Heart right ventricle (tissue), 16 donors: ENCODE measurements at regions not wholly inside any gene's neighbourhood (a gene's known extent, or its start where the extent isn't known, plus 50 kb on each side); places are given as distances from the start of the nearest gene placed in this dataset.

Experiments
- ATAC-seq, 8 donors: fragments of 200-7000 bp; cut with Tn5 transposase; one replicate each; pipeline ENCODE4 v1.9.1; 2020; ENCODE audit warnings: mild to moderate bottlenecking in 8 of 8, moderate library complexity in 8 of 8, moderate number of reproducible peaks in 1 of 8
- DNase-seq, 2 donors: peaks; one replicate each; pipeline ENCODE4 v3.0.0-alpha.2; 2020
- H3K27ac ChIP-seq, 10 donors: fragments of 200-600 bp; sonication (generic) in 2 of 10; one replicate each; pipeline versions ENCODE4 v1.5.0 to v1.8.0; 2020 to 2022; ENCODE audit warnings: mild to moderate bottlenecking in 3 of 10
- H3K27me3 ChIP-seq, 7 donors: fragments of 200-600 bp; one replicate each; pipeline ENCODE4 v1.8.0; 2021 to 2022; ENCODE audit warnings: mild to moderate bottlenecking in 2 of 7
- H3K36me3 ChIP-seq, 9 donors: fragments of 200-600 bp; sonication (generic) in 1 of 9; one replicate each; pipeline versions ENCODE4 v1.5.0 to v1.8.0; 2020 to 2022; ENCODE audit warnings: mild to moderate bottlenecking in 2 of 9
- H3K4me1 ChIP-seq, 9 donors: fragments of 200-600 bp; sonication (generic) in 1 of 9; one replicate each; pipeline versions ENCODE4 v1.5.0 to v1.8.0; 2020 to 2022; ENCODE audit warnings: mild to moderate bottlenecking in 4 of 9
- H3K4me3 ChIP-seq, 10 donors: fragments of 200-600 bp; sonication (generic) in 2 of 10; one replicate each; pipeline versions ENCODE4 v1.5.0 to v1.8.0; 2020 to 2022; ENCODE audit warnings: mild to moderate bottlenecking in 7 of 10, moderate library complexity in 2 of 10
- H3K9me3 ChIP-seq, 11 donors: fragments of 200-600 bp in 10 of 11; sonication (generic) in 2 of 11; one replicate each; pipeline versions ENCODE4 v1.5.0 to v1.8.0; 2013 to 2022; ENCODE audit warnings: mild to moderate bottlenecking in 2 of 11, control low read depth in 1 of 11, moderate library complexity in 1 of 11
- WGBS, 2 donors: extraction: QIAGEN DNeasy Blood & Tissue Kit; methylation state at CpG; one replicate each; pipeline ENCODE4 v1.1.7; 2013; ENCODE audit warnings: inconsistent platforms in 1 of 2; 5-methylcytosine and 5-hydroxymethylcytosine counted together
- intact Hi-C, 10 donors: fragments of 100-400 bp; cut with DNase I; formaldehyde crosslinking; loops; one replicate each; pipeline versions ENCODE4 v1.11.1 to v1.14.2; 2022
- TF ChIP-seq, protein P1 (sequence below), 9 donors: fragments of 200-600 bp; sonication (generic) in 2 of 9; IDR thresholded peaks; one replicate each; pipeline versions ENCODE4 v1.5.0 to v1.8.0; 2021 to 2022; ENCODE audit warnings: antibody characterized with exemption in 9 of 9, mild to moderate bottlenecking in 5 of 9, moderate library complexity in 1 of 9
- donor health status: Arrhythmogenic right ventricular cardiomyopathy.
- donor health status: ischemic (EF 13 %, LVEDD 7.1; RV severe dilation, severe dysfunction).
- donor health status: healthy with polysubstance abuse.
- donor health status: DM: no; HTN: yes; CAD: no.
- donor health status: DM: no; HTN: no; CAD: no.
- donor health status: ischemic (EF 25% LVEDD 6.9; RV normal size, moderate dysfunction).
- donor health status: ischemic (EF 25% LVEDD 5.7; RV mildly dilated, moderate dysfunction).
- donor health status: healthy.
- donor health status: DM: yes; HTN: yes; CAD: no.
- donor health status: Ischemic cardiomyopathy.
- donor health status: ischemic (EF 35%, LVEDD 5.7; RV mildly dilated, moderate dysfunction).
- donor health status: nonischemic (EF 11% LVEDD 7.7; RV severe dilation, severe dysfunction).
- donor health status: DM: yes; HTN: yes; CAD: no.
- donor health status: PGD.
- donor health status: ischemic (EF 29% LVEDD 5.4; RV normal size, mild dysfunction).
- donor health status: nonischemic (EF 23%, LVEDD 6.1; RV moderate dilation, normal function).

DNA sequence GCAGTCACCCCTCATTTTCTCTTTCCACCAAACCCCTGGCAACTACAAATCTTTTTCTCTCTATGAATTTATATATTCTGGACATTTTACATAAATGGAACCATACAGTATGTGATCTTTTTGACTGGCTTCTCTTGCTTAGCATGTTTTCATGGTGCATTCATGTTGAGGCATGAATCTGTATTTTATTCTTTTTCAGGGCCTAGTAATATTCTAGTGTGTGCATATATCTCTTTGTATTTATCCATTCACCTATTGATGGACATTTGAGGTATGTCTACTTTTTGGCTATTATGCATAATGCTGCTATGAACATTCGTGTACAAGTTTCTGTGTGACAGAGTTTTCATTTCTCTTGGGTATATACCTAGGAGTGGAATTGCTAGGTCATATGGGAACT is 78.2 kb downstream of the HACD1 start:
- DNase-seq (no peak), ATAC-seq (no peak)
- intact Hi-C loops, result no loop called here
- no peak overlapping the region for H3K4me3 ChIP-seq
- H3K9me3 ChIP-seq, result peaks cover 0 to 9% (median 0%) of the 10 kb centered on the region in 11 donors
- 92 to 97% methylated on average over 1 of the region's 1 CpG for WGBS, 2 donors
- no peaks in the 10 kb centered on the region for H3K36me3 ChIP-seq
- TF ChIP-seq, protein P1, sequence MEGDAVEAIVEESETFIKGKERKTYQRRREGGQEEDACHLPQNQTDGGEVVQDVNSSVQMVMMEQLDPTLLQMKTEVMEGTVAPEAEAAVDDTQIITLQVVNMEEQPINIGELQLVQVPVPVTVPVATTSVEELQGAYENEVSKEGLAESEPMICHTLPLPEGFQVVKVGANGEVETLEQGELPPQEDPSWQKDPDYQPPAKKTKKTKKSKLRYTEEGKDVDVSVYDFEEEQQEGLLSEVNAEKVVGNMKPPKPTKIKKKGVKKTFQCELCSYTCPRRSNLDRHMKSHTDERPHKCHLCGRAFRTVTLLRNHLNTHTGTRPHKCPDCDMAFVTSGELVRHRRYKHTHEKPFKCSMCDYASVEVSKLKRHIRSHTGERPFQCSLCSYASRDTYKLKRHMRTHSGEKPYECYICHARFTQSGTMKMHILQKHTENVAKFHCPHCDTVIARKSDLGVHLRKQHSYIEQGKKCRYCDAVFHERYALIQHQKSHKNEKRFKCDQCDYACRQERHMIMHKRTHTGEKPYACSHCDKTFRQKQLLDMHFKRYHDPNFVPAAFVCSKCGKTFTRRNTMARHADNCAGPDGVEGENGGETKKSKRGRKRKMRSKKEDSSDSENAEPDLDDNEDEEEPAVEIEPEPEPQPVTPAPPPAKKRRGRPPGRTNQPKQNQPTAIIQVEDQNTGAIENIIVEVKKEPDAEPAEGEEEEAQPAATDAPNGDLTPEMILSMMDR (IDR thresholded peaks at IDR 0.05), result no peak
- H3K27ac ChIP-seq, result no peak overlapping the region
- H3K27me3 ChIP-seq, result no peaks in the 10 kb centered on the region
- H3K4me1 ChIP-seq, result no peaks in the 10 kb centered on the region

DNA sequence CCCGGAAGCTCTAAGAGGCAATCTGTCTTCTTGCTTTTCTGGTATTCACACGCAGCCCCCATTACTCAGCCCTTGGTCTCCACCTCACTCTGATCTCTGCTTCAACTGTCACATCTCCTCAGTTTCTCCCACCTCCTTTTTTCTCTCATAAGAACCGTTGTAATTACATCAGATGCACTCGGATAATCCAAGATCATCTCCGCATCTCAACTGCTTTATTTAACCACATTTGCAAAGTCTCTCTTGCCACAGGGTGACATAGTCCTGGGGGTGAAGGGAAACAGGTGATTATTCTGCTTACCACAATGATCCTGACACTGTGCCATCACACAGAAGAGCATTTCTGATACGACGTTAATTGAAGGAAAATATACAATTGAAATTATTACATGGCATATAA is 79.9 kb downstream of the HACD1 start:
- no peaks in the 10 kb centered on the region for H3K27me3 ChIP-seq
- ATAC-seq (no peak), DNase-seq (no peak)
- H3K4me3 ChIP-seq, result no peak overlapping the region
- H3K9me3 ChIP-seq, result peaks cover 0 to 9% (median 0%) of the 10 kb centered on the region in 11 donors
- H3K36me3 ChIP-seq, result no peaks in the 10 kb centered on the region
- 88 to 90% methylated on average over 7 of the region's 7 CpGs for WGBS, 2 donors
- TF ChIP-seq, protein P1 (IDR thresholded peaks at IDR 0.05), result no peak
- H3K27ac ChIP-seq, result no peak overlapping the region
- intact Hi-C loops, result no loop called here
- no peaks in the 10 kb centered on the region for H3K4me1 ChIP-seq

DNA sequence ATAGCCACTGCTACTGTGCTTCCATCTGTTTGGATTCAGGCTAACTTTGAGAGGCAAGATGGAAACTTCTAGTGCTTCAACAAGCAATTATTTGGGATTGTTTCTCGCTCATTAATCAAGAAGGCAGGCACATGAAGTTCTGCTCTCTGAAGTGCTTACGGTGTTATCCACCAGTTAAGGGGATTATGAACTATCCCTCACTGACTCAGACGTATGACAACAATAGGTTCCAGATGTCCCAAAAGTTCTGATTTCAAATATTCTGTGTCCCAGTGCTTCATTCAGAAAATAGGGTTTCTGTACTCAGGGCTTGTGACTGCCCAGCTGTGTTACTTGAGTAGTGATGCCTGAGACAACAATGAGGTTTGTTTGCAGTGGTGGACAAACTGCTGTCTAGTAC is 81.0 kb downstream of the HACD1 start:
- 79 to 82% methylated on average over 3 of the region's 3 CpGs for WGBS, 2 donors
- H3K4me3 ChIP-seq, result no peak overlapping the region
- no peaks in the 10 kb centered on the region for H3K27me3 ChIP-seq
- H3K4me1 ChIP-seq, result no peaks in the 10 kb centered on the region
- no peaks in the 10 kb centered on the region for H3K36me3 ChIP-seq
- ATAC-seq (no peak), DNase-seq (no peak)
- H3K9me3 ChIP-seq, result peaks cover 0 to 9% (median 0%) of the 10 kb centered on the region in 11 donors
- no peak overlapping the region for H3K27ac ChIP-seq
- TF ChIP-seq, protein P1 (IDR thresholded peaks at IDR 0.05), result no peak
- intact Hi-C loops, result no loop called here

DNA sequence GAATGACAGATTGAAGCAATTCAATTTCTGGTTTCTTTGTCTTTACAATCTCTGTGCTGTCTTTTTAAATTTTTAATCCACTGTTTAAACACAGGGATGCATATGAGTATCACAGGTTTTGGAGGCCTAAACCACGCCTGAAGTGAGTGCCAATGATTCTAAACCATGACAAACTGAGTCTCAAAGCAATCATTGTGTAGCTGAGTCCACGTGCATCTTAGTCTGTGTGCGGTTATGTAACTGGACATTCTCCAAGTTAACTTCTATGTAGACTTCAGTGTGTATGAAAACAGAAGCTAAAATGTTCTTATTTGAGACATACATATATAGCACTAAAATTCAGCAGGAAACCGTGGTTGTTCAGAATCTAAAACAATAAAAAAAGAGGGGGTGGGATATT is 79.3 kb upstream of the ST8SIA6 start:
- H3K9me3 ChIP-seq, result no peaks in the 10 kb centered on the region
- no peaks in the 10 kb centered on the region for H3K4me1 ChIP-seq
- no peak overlapping the region for H3K27ac ChIP-seq
- WGBS, 2 donors, result 62 to 68% methylated on average over 4 of the region's 4 CpGs
- no peak overlapping the region for H3K4me3 ChIP-seq
- H3K36me3 ChIP-seq, result no peaks in the 10 kb centered on the region
- no peaks in the 10 kb centered on the region for H3K27me3 ChIP-seq
- TF ChIP-seq, protein P1 (IDR thresholded peaks at IDR 0.05), result no peak
- no peak for DNase-seq
- intact Hi-C loops, result loop anchor here in 1 of 10 donors (5.0 kb wide), 1 partner anchor 44 kb away; no protein-coding TSS in a partner anchor
- no peak for ATAC-seq
